K562 (cell line): ENCODE measurements at regions not wholly inside any gene's neighbourhood (a gene's known extent, or its start where the extent isn't known, plus 50 kb on each side); places are given as distances from the start of the nearest gene placed in this dataset.

Source experiments
- ATAC-seq: fragments of 200-7000 bp; cut with Tn5 transposase; 3 replicates; pipeline ENCODE4 v1.9.1; 2020; ENCODE audit warnings: moderate library complexity
- BruUV-seq: library from RNA; stranded (reverse); fragments of 400-500 nt; replicated peaks from 2 replicates; lab custom pipeline; 2021; lab: Mats Ljungman, UMichigan
- CTCF ChIA-PET: fragments of 300-600 bp; formaldehyde crosslinking; extraction: SDS; loops from one replicate; lab custom pipeline; 2021; ENCODE audit warnings: low intra/inter-chr PET ratio; lab: Yijun Ruan, JAX
- POLR2A ChIA-PET: fragments of 300-600, 350-650 bp; sonication (Branson Sonifier 250); formaldehyde crosslinking; extraction: SDS; loops from one replicate; lab custom pipeline; 2021; ENCODE audit warnings: antibody characterized with exemption, inconsistent platforms; lab: Yijun Ruan, JAX
- DNase-seq, 4 experiments: peaks; one replicate each; pipeline versions ENCODE4 v3.0.0 to v3.0.0-alpha.2; 2011 to 2018; ENCODE audit warnings: low spot score in 3 of 4, mixed read lengths in 3 of 4; ENCODE audit errors: extremely low read depth in 1 of 4
- FAIRE-seq: peaks from 2 replicates; lab custom pipeline; 2011; peaks lifted over from hg19 to GRCh38; lab: Jason Lieb, UNC
- H2AFZ ChIP-seq: 2 replicates; pipeline ENCODE4 v1.6.0; 2011; ENCODE audit warnings: low read depth, low read length, control low read depth, inconsistent platforms
- H3K27ac ChIP-seq: fragments of 200-600 bp; 3 replicates; pipeline ENCODE4 v1.8.0; 2011; ENCODE audit warnings: low read depth, mild to moderate bottlenecking, control low read depth, inconsistent platforms, low read length, moderate library complexity, mixed read lengths; ENCODE audit errors: extremely low read depth
- H3K27me3 ChIP-seq, 2 experiments: fragments of 300-600 bp in 1 of 2; 2 replicates in 1 of 2; 3 replicates in 1 of 2; pipeline versions ENCODE4 v1.6.0 to v1.8.0; 2011; ENCODE audit warnings: inconsistent platforms in 2 of 2, low read length in 2 of 2, mild to moderate bottlenecking in 1 of 2, mixed read lengths in 1 of 2, moderate library complexity in 1 of 2; ENCODE audit not compliant: control insufficient read depth in 2 of 2, insufficient read depth in 2 of 2
- H3K36me3 ChIP-seq: fragments of 300-600 bp; 3 replicates; pipeline ENCODE4 v1.8.0; 2011; ENCODE audit warnings: mild to moderate bottlenecking, low read length, inconsistent platforms; ENCODE audit not compliant: control insufficient read depth, insufficient read depth
- H3K4me1 ChIP-seq, 2 experiments: fragments of 200-600 bp in 1 of 2; replicated peaks in 1 of 2; 2 replicates in 1 of 2; 3 replicates in 1 of 2; pipeline versions ENCODE4 v1.5.1 to v1.8.0; 2011; ENCODE audit warnings: inconsistent platforms in 2 of 2, low read length in 2 of 2, mild to moderate bottlenecking in 1 of 2, mixed read lengths in 1 of 2, moderate library complexity in 1 of 2; ENCODE audit not compliant: control insufficient read depth in 2 of 2, insufficient read depth in 2 of 2
- H3K4me2 ChIP-seq: 2 replicates; pipeline ENCODE4 v1.6.1; 2011; ENCODE audit warnings: low read length, control low read depth, inconsistent platforms, mixed read lengths; ENCODE audit not compliant: insufficient read depth
- H3K4me3 ChIP-seq: fragments of 200-600 bp; sonication (generic), shearing (Covaris generic); 2 replicates; pipeline ENCODE4 v1.5.1; 2016; ENCODE audit warnings: control low read depth, inconsistent platforms
- H3K79me2 ChIP-seq: fragments of 200-600 bp; 3 replicates; pipeline ENCODE4 v1.8.0; 2011; ENCODE audit warnings: low read length, inconsistent platforms; ENCODE audit not compliant: control insufficient read depth, insufficient read depth
- H3K9ac ChIP-seq, 2 experiments: 2 replicates each; pipeline versions ENCODE4 v1.6.0 to v1.6.1; 2011; ENCODE audit warnings: low read depth in 2 of 2, low read length in 2 of 2, control low read depth in 1 of 2, inconsistent platforms in 1 of 2, mild to moderate bottlenecking in 1 of 2, mixed read lengths in 1 of 2; ENCODE audit not compliant: insufficient read depth in 1 of 2
- H3K9me1 ChIP-seq: one replicate; pipeline ENCODE4 v1.6.0; 2011; ENCODE audit warnings: inconsistent platforms, mild to moderate bottlenecking, low read length, moderate library complexity; ENCODE audit not compliant: control insufficient read depth, insufficient read depth
- H3K9me3 ChIP-seq: replicated peaks from 2 replicates; pipeline ENCODE4 v1.5.1; 2011; ENCODE audit warnings: low read depth, low read length, inconsistent platforms; ENCODE audit not compliant: control insufficient read depth, insufficient read depth
- H4K20me1 ChIP-seq: replicated peaks from 2 replicates; pipeline ENCODE4 v1.6.1; 2011; ENCODE audit warnings: low read length, inconsistent platforms, mixed read lengths; ENCODE audit not compliant: control insufficient read depth, insufficient read depth
- AFF1 ChIP-seq, 2 experiments: fragments of 450-650 bp; IDR thresholded peaks; 2 replicates each; pipeline ENCODE4 v1.6.1; 2018; ENCODE audit warnings: mild to moderate bottlenecking in 2 of 2, low read depth in 1 of 2; ENCODE audit not compliant: partially characterized antibody in 2 of 2
- CTCFL ChIP-seq: IDR thresholded peaks from 2 replicates; pipeline ENCODE4 v1.6.1; 2011; ENCODE audit warnings: borderline replicate concordance, low read depth, mild to moderate bottlenecking, moderate library complexity, low read length; ENCODE audit not compliant: insufficient read depth, poor library complexity, severe bottlenecking
- HBP1 ChIP-seq: fragments of 450-650 bp; formaldehyde crosslinking; IDR thresholded peaks from 2 replicates; pipeline ENCODE4 v1.4.0; 2022; ENCODE audit warnings: missing genetic modification characterization
- KAT2B ChIP-seq: IDR thresholded peaks from one replicate; pipeline ENCODE4 v1.6.1; 2012; ENCODE audit warnings: low read depth, mild to moderate bottlenecking, control low read depth, inconsistent platforms, low read length, moderate library complexity
- TAF15 ChIP-seq: fragments of 200-400 bp; formaldehyde crosslinking; IDR thresholded peaks from 2 replicates; pipeline ENCODE4 v1.6.1; 2017; ENCODE audit warnings: mild to moderate bottlenecking, low read depth, low read length, moderate library complexity
- WGBS: fragments of 100-300 bp; shearing (Covaris generic); methylation state at CpG from one replicate; pipeline ENCODE4 v1.1.6; 2016; ENCODE audit warnings: low coverage, mixed read lengths; ENCODE audit not compliant: insufficient coverage; ENCODE audit errors: missing lambda C conversion rate; 5-methylcytosine and 5-hydroxymethylcytosine counted together
- in situ Hi-C: fragments of 300-500 bp; cut with MboI; formaldehyde crosslinking; loops from 4 replicates; pipeline ENCODE4 v1.15.0; 2018; ENCODE audit warnings: inconsistent platforms, mixed read lengths
- intact Hi-C: fragments of 100-400 bp; cut with micrococcal nuclease; formaldehyde crosslinking; loops from 2 replicates; pipeline ENCODE4 v1.14.2; 2022

- H3K27ac ChIP-seq = no peak overlapping the region
- in situ Hi-C loops = no loop called here
- no peak for DNase-seq
- no peaks in the 10 kb centered on the region for H3K9me1 ChIP-seq
- no peak for FAIRE-seq
- no TSS peak for BruUV-seq
- POLR2A ChIA-PET = no interaction called here
- CTCF ChIA-PET = no interaction called here
- H3K36me3 ChIP-seq = no peaks in the 10 kb centered on the region
- intact Hi-C loops = no loop called here
- no peaks in the 10 kb centered on the region for H3K27me3 ChIP-seq
- 0% methylated on average over 2 of the region's 2 CpGs for WGBS
- H3K4me2 ChIP-seq = no peak overlapping the region
- H4K20me1 ChIP-seq = no peaks in the 10 kb centered on the region
- no peak overlapping the region for H3K4me3 ChIP-seq
- no peak for ATAC-seq
- H3K79me2 ChIP-seq = no peaks in the 10 kb centered on the region
- no peak overlapping the region for H3K9ac ChIP-seq
- no peak overlapping the region for H2AFZ ChIP-seq
- H3K4me1 ChIP-seq = no peaks in the 10 kb centered on the region
- H3K9me3 ChIP-seq = no peaks in the 10 kb centered on the region
- TF ChIP-seq TAF15 (no peak), CTCFL (no peak), KAT2B (no peak), HBP1 (CRISPR knock-in tag) (no peak), AFF1 (IDR thresholded peaks at IDR 0.05; ENCODE audit: low read depth in 1 of 2, partially characterized antibody in 2 of 2) (no peak)
Observed at GRCh38 chr18:39360072-39360471, 1794.5 kb upstream of the CELF4 start.
